Gastroesophageal sphincter (tissue), 4 donors: ENCODE measurements at regions not wholly inside any gene's neighbourhood (a gene's known extent, or its start where the extent isn't known, plus 50 kb on each side); places are given as distances from the start of the nearest gene placed in this dataset.

Experiments used
- ATAC-seq: fragments of 150-250 bp; one replicate; pipeline ENCODE4 v1.9.1; 2016; ENCODE audit warnings: mild to moderate bottlenecking, moderate library complexity
- H3K27ac ChIP-seq, 4 donors: fragments of 200-600 bp; sonication (generic) in 3 of 4; 1 replicate in 3 of 4; 2 replicates in 1 of 4; pipeline ENCODE4 v1.5.1; 2016 to 2019
- H3K27me3 ChIP-seq: fragments of 200-600 bp; sonication (generic); one replicate; pipeline ENCODE4 v1.5.1; 2019
- H3K36me3 ChIP-seq, 2 donors: fragments of 200-600 bp; sonication (generic); one replicate each; pipeline ENCODE4 v1.5.1; 2019; ENCODE audit warnings: control low read depth in 1 of 2
- H3K4me1 ChIP-seq, 3 donors: fragments of 200-600 bp; sonication (generic); 1 replicate in 2 of 3; 2 replicates in 1 of 3; pipeline ENCODE4 v1.5.1; 2016 to 2019; ENCODE audit warnings: control low read depth in 2 of 3
- H3K4me3 ChIP-seq, 2 donors: fragments of 200-600 bp; sonication (generic); one replicate each; pipeline ENCODE4 v1.5.1; 2019; ENCODE audit warnings: mild to moderate bottlenecking in 1 of 2, moderate library complexity in 1 of 2
- H3K9me3 ChIP-seq, 3 donors: fragments of 200-600 bp; sonication (generic); one replicate each; pipeline ENCODE4 v1.5.1; 2017 to 2019; ENCODE audit warnings: control low read depth in 2 of 3
- CTCF ChIP-seq, 4 experiments: fragments of 200-600 bp in 2 of 4; fragments of 450-650 bp in 2 of 4; sonication (generic) in 1 of 4; IDR thresholded peaks; one replicate each; pipeline ENCODE4 v1.5.1; 2017 to 2019; ENCODE audit warnings: antibody characterized with exemption in 4 of 4, mild to moderate bottlenecking in 2 of 4, moderate library complexity in 2 of 4
- EP300 ChIP-seq: sonication (generic); formaldehyde crosslinking; IDR thresholded peaks from one replicate; pipeline ENCODE4 v1.6.1; 2017; ENCODE audit warnings: antibody characterized with exemption, mild to moderate bottlenecking
- POLR2A ChIP-seq, 2 donors: fragments of 450-650 bp; IDR thresholded peaks; one replicate each; pipeline ENCODE4 v1.6.1; 2017; ENCODE audit warnings: antibody characterized with exemption in 2 of 2, mild to moderate bottlenecking in 2 of 2, moderate library complexity in 1 of 2
- POLR2AphosphoS5 ChIP-seq: sonication (generic); formaldehyde crosslinking; IDR thresholded peaks from one replicate; pipeline ENCODE4 v1.6.1; 2017; ENCODE audit warnings: antibody characterized with exemption
- WGBS, 2 donors: methylation state at CpG; one replicate each; pipeline ENCODE4 v1.1.5; 2018; ENCODE audit warnings: low coverage in 1 of 2; 5-methylcytosine and 5-hydroxymethylcytosine counted together

- no peaks in the 10 kb centered on the region for H3K27me3 ChIP-seq
- H3K27ac ChIP-seq, result no peak overlapping the region
- no peaks in the 10 kb centered on the region for H3K9me3 ChIP-seq
- no peaks in the 10 kb centered on the region for H3K4me1 ChIP-seq
- H3K4me3 ChIP-seq, result no peak overlapping the region
- no peaks in the 10 kb centered on the region for H3K36me3 ChIP-seq
- WGBS, 2 donors, result 88 to 93% methylated on average over 3 of the region's 3 CpGs
- ATAC-seq, result no peak
- TF ChIP-seq POLR2AphosphoS5, result no peak
- TF ChIP-seq CTCF (IDR thresholded peaks at IDR 0.05), result no peak
- TF ChIP-seq EP300, result no peak
- TF ChIP-seq POLR2A (IDR thresholded peaks at IDR 0.05), result no peak
Observed at GRCh38 chr3:105277656-105278055, 89.1 kb upstream of the ALCAM start.

GRCh38 chr3:105278688-105279087 lies 88.0 kb upstream of the ALCAM start:
- TF ChIP-seq CTCF (IDR thresholded peaks at IDR 0.05) (no peak), POLR2AphosphoS5 (no peak), POLR2A (IDR thresholded peaks at IDR 0.05) (no peak), EP300 (no peak)
- Histone ChIP-seq H3K27me3 (no peaks in the 10 kb centered on the region), H3K36me3 (no peaks in the 10 kb centered on the region), H3K4me3 (no peak overlapping the region), H3K9me3 (no peaks in the 10 kb centered on the region), H3K27ac (no peak overlapping the region), H3K4me1 (no peaks in the 10 kb centered on the region)
- 57 to 70% methylated on average over 1 of the region's 1 CpG for WGBS, 2 donors
- no peak for ATAC-seq

DNA sequence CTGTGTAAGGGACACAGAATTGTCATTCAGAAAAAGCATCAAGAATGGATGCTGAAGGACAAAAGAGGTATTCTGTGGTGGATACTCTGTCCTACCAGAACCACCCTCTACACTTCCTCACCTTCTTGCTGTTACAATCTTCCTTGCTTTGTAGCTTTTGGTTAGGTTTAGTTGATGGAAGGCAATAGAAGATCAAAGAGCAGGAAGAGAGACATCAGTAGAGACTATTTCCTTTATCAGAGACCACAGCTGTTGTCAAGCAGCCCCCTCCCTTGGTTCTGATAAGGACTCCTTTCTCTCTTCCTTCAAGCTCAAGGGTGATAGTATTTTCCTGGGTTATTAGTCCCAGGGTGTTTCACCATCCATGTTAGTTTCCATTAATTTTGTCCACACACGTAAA lies 84.7 kb upstream of the ALCAM start:
- no peak for TF ChIP-seq POLR2A (IDR thresholded peaks at IDR 0.05)
- TF ChIP-seq POLR2AphosphoS5, result no peak
- TF ChIP-seq EP300, result no peak
- TF ChIP-seq CTCF (IDR thresholded peaks at IDR 0.05), result no peak
- no peak for ATAC-seq
- H3K9me3 ChIP-seq, result no peaks in the 10 kb centered on the region
- H3K27me3 ChIP-seq, result no peaks in the 10 kb centered on the region
- H3K36me3 ChIP-seq, result no peaks in the 10 kb centered on the region
- no peak overlapping the region for H3K27ac ChIP-seq
- WGBS, 2 donors, result 85% methylated on average over 1 of the region's 1 CpG; no CpG with 5 or more reads in 1 of the 2 donors
- no peak overlapping the region for H3K4me3 ChIP-seq
- H3K4me1 ChIP-seq, result no peaks in the 10 kb centered on the region

GRCh38 chr3:105284876-105285275 lies 81.8 kb upstream of the ALCAM start:
- ATAC-seq, result no peak
- TF ChIP-seq CTCF (IDR thresholded peaks at IDR 0.05) (no peak), POLR2A (IDR thresholded peaks at IDR 0.05) (no peak), EP300 (no peak), POLR2AphosphoS5 (no peak)
- WGBS, 2 donors, result 83 to 88% methylated on average over 2 of the region's 2 CpGs

DNA sequence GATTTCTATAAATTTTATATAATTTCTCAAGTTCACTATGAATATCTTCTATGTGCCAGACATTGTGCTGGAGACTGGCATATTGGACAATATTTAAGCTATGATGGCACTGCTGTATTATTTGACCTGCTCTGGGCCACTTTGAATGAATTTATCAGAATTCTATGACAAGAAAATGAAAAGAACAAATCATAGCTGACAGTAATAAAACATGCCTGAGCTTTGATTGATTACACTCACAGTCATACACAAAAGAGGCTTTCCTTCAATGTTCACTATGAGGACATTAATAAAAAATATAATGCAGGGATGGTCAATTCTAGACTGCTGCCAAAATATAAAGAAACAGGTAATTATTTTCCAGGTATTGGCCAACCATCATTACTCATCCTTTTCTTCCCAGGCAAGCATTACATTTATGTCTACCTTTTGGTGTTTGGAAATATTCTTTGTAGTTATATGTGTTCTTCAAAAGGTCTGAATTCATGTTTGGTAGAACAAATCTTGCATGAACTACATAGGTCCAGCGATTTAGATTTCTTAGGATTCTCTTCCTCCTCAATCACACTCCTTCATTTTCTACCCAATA lies 81.0 kb upstream of the ALCAM start:
- Histone ChIP-seq H3K9me3 (peaks cover 0 to 8% (median 0%) of the 10 kb centered on the region in 3 donors), H3K36me3 (no peaks in the 10 kb centered on the region), H3K4me3 (no peak overlapping the region), H3K27me3 (no peaks in the 10 kb centered on the region), H3K27ac (no peak overlapping the region), H3K4me1 (no peaks in the 10 kb centered on the region)
- no peak for TF ChIP-seq POLR2A (IDR thresholded peaks at IDR 0.05)
- TF ChIP-seq POLR2AphosphoS5, result no peak
- no peak for TF ChIP-seq CTCF (IDR thresholded peaks at IDR 0.05)
- no peak for TF ChIP-seq EP300
- WGBS, 2 donors, result 78% methylated on average over 1 of the region's 1 CpG; no CpG with 5 or more reads in 1 of the 2 donors
- ATAC-seq, result no peak

More at GRCh38 chr3:105284876-105285275, 81.8 kb upstream of the ALCAM start:
- peaks cover 0 to 2% (median 0%) of the 10 kb centered on the region in 3 donors for H3K9me3 ChIP-seq
- no peaks in the 10 kb centered on the region for H3K36me3 ChIP-seq
- H3K4me1 ChIP-seq, result no peaks in the 10 kb centered on the region
- no peaks in the 10 kb centered on the region for H3K27me3 ChIP-seq
- no peak overlapping the region for H3K4me3 ChIP-seq
- no peak overlapping the region for H3K27ac ChIP-seq
